NCI-H1436 (cell line): ENCODE measurements at regions not wholly inside any gene's neighbourhood (a gene's known extent, or its start where the extent isn't known, plus 50 kb on each side); places are given as distances from the start of the nearest gene placed in this dataset.

ENCODE experiments used
- DNase-seq: peaks from one replicate; lab custom pipeline; 2025; lab: John Stamatoyannopoulos, UW

GRCh38 chr21:38984982-38985567 lies 179.3 kb downstream of the ETS2 start:
- DNase-seq, result no peak

DNA sequence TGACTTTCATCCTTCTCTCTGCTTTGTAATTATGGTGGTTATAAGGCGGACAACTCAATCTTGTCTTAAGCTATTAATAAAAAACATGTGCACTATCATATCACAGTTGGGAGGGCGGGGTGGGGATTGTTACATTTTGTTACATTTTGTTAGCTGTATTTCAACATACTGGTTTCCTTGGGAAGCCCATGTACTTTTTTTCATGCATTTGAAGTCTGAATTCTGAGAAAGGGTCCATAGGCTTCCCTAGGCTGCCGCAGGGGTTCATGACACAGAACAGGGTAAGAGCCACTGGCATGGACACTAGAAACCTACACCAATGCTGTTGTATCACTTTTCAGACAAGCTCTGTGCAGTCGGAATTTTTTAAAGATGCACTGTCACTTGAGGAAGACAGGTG lies 178.8 kb downstream of the ETS2 start:
- DNase-seq, result no peak

DNA sequence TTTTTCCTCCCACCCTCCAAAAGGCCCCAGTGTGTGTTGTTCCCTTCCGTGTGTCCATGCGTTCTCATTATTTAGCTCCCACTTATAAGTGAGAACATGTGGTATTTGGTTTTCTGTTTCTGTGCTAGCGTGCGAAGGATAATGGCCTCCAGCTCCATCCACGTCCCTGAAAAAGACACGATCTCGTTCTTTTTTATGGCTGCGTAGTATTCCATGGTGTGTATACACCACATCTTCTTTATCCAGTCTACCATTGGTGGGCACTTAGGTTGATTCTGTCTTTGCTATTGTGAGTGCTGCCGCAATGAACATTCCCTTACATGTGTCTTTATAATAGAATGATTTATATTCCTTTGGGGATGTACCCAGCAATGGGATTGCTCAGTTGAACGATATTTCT lies 177.8 kb downstream of the ETS2 start:
- DNase-seq, result no peak

- DNase-seq, result no peak
Measured at GRCh38 chr21:38982804-38983203, 177.1 kb downstream of the ETS2 start.

- no peak for DNase-seq
Measured at GRCh38 chr21:38982096-38982495, 176.4 kb downstream of the ETS2 start.

DNA sequence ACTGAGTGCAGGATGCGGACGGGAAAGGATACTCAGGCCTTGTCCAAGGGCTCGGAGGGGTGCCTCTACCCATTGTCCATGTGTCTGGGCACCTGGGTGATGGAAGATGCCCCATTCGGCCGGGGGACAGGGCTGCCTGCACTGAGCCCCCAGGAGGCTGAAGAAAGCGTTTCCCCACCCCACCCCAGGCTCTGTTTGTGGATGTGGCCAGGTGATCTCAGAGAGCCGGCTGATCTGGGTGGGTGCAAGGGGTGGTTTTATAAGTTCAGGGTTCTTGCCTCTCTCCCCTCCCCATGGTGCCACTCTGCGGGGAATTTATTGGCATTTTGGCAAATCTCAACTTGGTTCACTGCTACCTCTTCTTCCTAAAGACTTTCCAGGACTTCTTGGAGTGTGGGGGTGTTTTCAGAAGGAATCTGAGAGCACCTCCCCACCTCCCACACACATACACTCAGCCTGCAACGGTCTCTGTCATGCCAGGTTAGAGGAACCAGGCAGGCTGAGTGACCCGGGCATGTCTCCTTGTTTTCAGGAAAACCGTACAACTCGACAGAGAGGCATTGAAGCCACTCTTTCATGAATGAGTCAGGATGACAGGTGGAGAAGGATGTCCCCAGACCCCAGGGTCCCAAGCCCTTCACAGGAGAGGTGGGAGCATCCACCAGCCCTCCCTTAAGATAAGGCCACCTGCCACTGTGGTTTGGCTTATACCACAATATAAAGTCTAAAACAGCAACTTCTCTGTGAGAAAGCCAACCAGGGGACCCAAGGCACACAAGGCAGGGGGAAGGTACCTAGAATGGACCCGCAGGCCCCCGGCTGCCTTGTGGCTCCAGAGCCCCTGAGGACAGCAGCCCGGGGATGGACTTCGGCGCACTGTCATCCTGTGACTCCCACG lies 174.9 kb downstream of the ETS2 start:
- no peak for DNase-seq

DNA sequence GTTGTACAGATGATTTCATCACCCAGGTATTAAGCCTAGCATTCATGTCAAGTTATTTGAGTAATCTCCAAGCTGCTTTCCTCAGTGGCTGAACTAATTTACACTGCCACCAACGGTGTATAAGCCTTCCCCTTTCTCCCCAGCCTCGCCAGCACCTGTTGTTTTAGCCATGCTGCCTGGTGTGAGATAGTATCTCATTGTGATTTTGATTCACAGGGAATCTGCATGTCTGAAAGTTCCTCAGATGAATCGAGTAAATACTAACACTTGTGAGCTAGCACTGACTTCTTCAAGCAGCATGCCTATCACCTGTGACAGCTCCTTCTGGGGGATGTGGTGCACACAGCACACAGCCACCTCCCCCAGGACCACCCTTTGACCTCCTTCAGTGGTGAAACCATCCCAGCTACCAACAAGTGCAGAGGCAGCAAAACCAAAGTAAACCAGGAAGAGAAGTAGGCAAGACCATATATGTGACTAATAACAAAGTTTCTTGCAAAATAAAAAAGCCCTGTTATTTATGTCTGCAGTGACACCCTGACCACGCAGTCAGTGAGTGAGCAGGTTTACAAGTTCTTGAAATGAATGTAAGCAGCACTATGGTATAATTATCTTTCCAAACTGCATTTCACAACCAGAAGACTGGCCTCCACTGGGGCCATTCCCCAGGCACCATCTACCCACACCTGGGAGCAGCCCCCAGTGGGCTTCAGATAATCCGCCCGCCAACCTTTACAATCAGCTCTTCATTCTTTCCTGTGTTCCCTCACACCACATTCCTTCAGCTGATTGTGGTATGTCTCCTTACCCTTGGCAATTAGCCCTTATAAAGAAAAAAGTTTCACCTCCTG lies 173.8 kb downstream of the ETS2 start:
- no peak for DNase-seq

DNA sequence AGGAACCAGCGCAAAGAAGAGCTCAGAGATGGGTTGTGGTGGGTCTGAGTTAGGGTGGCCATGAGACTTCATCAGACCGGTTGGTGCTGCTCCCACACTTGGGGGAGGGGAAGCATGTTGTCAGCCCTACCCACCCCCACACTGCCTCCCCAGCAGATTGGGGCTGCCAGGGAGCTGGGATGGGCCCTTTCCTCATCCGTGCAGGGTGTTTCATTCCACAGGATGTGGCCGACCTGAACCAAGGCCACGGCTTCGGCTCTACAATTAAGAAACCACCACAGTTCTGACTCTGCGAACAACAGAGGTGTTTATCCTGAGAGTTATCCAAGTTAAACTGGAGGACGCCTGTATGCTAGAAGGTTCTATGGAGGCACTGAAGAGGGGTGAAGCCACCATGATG lies 171.2 kb downstream of the ETS2 start:
- no peak for DNase-seq

GRCh38 chr21:38973552-38973951 lies 167.8 kb downstream of the ETS2 start:
- DNase-seq, result no peak

DNA sequence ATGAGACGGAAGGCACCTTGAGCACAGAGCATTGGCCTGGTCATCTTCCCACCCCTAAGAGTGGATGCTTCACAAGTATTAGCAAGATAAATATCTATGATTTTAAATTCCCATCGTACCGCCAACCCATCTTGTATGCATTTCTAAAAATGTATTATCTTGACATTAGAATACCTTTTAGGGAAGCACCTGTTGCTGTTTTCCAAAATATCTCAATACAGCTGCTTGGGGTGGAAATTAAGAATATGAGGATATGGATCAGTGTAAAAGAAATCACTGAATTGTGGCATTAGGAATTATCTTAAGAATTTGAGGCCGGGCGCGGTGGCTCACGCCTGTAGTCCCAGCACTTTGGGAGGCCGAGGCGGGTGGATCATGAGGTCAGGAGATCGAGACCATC lies 166.3 kb downstream of the ETS2 start:
- DNase-seq, result no peak

DNA sequence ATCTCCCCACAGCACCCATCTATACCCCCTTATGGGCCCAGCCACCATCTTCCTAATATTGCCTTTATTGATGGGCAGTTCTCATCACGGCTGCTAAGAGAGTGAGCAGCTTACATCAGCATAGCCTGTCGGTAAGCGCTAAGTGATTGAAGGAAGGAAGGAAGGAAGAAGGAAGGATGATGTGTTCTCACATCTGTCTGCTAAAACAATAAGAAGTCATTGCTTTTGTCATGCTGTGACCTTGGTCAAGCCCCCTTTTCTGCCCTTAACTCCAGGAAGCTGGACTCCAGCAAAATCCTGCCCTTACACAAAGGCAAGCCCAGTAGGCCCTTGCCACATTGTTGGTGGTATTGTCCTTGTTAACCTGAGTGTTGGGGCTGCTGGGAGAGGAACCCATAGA lies 165.0 kb downstream of the ETS2 start:
- DNase-seq, result no peak

DNA sequence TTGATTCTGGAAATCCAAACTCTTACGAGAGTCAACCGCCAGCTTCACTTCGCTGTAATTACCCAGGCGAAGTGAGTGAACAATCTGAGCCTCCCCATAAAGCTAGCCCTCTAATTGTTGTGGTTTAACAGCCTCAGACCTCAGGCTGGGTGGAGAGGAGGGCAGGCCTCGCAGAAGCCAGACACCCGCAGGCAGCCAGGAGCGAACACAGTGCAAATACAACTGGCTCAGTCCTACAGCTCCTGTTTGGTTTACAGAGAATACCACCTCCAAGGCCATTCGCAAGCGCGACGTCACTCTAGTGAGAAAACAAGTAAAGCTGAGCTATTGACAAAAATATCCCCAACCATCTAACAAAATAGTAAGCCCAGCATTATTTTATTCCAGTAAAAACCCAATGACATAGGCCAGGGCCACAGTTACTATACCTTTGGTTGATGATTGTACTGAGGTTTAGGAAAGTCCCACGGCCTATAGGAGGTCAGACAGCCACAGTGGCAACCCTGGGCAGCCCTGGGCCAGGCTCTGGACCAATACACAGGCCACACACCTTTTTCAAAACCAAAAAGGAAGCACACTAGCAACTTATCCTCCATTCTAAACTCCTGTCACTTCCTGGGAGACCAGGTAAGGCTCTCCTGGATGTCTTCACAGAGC lies 163.3 kb downstream of the ETS2 start:
- DNase-seq, result no peak

GRCh38 chr21:38965910-38966504 lies 160.3 kb downstream of the ETS2 start:
- no peak for DNase-seq

DNA sequence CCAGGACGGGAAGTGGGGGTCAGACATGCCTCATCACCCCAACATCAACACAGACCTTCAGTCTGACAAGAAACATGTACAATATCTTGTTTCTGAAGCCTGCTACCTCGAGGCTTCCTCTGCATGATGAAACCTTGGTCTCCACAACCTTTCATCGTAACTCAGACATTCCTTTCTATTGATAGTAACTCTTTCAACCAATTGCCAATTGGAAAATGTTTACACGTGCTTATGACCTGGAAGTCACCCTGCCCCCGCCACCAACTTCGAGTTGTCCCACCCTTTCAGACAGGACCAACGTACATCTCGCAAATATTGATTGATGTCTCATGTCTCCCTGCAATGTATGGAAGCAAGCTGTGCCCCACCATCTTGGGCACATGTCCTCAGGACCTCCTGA lies 159.5 kb downstream of the ETS2 start:
- no peak for DNase-seq

GRCh38 chr21:38963006-38963405 lies 157.3 kb downstream of the ETS2 start:
- DNase-seq, result no peak

DNA sequence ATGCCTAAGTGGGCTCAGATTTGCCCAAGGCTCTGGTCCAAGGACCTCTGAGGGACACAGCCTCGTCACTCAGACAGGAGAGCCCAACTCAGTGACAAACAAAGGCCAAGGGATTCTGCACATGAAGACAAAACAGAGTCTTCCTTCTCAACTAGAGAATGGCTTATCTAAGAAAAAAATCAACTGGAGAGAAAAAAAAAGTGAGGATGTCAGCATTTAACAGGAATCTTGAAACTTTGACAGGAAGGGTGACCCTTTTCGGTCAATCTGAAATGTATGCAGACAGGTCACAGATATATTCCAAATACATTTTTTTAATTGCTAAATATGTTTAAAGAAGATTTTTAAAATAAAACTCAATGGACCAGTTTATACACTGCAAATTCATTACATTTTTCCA lies 154.5 kb downstream of the ETS2 start:
- no peak for DNase-seq

- DNase-seq, result no peak
Measured at GRCh38 chr21:38959692-38960061, 153.9 kb downstream of the ETS2 start.

DNA sequence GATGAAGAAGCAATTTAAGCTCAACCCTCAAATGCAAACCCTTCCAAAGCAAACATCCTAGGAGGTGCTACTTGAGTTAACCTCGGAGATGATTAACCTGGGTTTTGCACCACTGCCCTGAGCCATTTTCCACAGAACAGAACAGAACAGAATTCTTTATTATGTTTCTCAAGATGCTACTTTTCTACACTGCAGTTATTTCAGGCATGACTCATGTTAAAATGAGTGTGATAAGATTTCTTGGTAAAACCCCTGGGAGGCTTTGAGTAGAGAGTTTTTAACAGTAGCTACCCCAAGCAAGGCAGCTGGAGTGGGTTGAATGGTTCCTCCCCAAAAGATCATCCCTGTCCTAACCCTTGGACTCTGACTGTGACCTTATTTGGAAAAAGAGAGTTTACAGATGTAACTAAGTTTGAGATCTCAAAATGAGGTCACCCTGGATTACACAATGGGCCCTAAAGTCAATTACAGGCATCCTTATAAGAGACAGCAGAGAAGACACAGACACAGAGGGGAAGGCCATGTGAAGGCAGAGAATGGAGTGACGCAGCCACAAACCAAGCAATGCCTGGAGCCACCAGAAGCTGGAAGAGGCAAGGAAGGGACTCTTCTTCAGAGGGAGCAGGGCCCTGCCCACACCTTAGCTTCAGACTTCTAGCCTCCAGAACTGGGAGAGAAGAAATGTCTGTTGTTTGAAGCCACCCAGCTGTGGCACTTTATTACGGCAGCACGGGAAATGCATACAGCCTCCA lies 153.4 kb downstream of the ETS2 start:
- DNase-seq, result no peak

- no peak for DNase-seq
Measured at GRCh38 chr21:38958323-38958705, 152.6 kb downstream of the ETS2 start.

DNA sequence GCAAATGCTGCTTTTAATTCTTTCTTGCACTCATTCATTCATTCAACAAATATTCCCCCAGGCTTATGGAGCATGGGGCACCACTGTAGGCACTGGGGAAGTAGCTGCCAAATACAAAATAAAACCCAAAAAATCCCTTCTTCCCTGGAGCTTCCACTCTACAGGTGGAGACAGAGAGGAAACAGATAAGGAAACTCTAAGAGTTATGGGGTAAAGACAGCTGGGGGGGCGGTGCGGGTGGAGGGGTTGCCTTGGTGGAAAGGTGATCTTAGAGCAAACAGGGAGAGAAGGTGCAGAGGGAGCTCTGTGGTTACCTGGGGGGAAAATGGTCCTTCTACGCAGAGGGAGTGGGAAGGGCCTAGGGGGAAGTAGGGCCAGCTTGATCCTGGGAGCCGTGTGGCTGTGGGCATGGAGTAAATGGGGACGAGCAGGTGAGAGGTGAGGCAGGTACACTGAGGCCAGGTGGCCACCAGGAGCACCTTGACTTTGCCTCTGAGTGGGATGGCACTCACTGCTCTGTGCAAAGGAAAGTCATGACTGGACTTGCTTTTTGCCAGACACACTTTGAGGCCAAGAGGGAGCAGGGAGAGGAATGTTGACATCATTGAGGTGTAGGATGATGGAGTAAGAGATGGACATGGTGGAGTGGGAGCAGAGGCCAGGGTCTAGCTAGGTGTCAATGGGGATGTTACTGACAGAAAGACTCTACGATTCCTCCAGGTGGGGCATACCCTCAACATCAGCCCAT lies 152.0 kb downstream of the ETS2 start:
- no peak for DNase-seq
